ENCODE measurements at regions not wholly inside any gene's neighbourhood (a gene's known extent, or its start where the extent isn't known, plus 50 kb on each side); places are given as distances from the start of the nearest gene placed in this dataset.
"Not testable (repeated sequence)": the region's sequence is repeated elsewhere in the genome, so short reads cannot be mapped to it uniquely, and the experiment has no call there.

- Histone ChIP-seq H3K27me3 (ENCODE audit: control insufficient read depth in 1 of 2, insufficient read depth in 2 of 2, low read length in 2 of 2) (no peaks in the 10 kb centered on the region), H3K36me3 (ENCODE audit: control insufficient read depth in 2 of 2, insufficient read depth in 2 of 2, low read length in 2 of 2) (no peaks in the 10 kb centered on the region), H3K9me3 (ENCODE audit: control insufficient read depth in 2 of 2, low read length in 2 of 2) (peaks cover 0 to under 1% of the 10 kb centered on the region in 2 donors), H3K27ac (ENCODE audit: low read length) (no peak overlapping the region), H3K4me1 (ENCODE audit: control insufficient read depth, insufficient read depth, low read length) (no peaks in the 10 kb centered on the region), H3K4me3 (ENCODE audit: low read length in 2 of 2) (no peak overlapping the region), H3K9ac (ENCODE audit: low read length in 2 of 2) (no peak overlapping the region)
These were observed 717.0 kb downstream of the BRINP1 start for GRCh38 chr9:118652258-118652657.

- Histone ChIP-seq H3K9me3 (ENCODE audit: control insufficient read depth in 2 of 2, low read length in 2 of 2) (no peaks in the 10 kb centered on the region), H3K27me3 (ENCODE audit: control insufficient read depth in 1 of 2, insufficient read depth in 2 of 2, low read length in 2 of 2) (no peaks in the 10 kb centered on the region), H3K36me3 (ENCODE audit: control insufficient read depth in 2 of 2, insufficient read depth in 2 of 2, low read length in 2 of 2) (no peaks in the 10 kb centered on the region), H3K27ac (ENCODE audit: low read length) (no peak overlapping the region), H3K4me3 (ENCODE audit: low read length in 2 of 2) (no peak overlapping the region), H3K4me1 (ENCODE audit: control insufficient read depth, insufficient read depth, low read length) (no peaks in the 10 kb centered on the region), H3K9ac (ENCODE audit: low read length in 2 of 2) (no peak overlapping the region)
These were observed 716.3 kb downstream of the BRINP1 start for GRCh38 chr9:118652912-118653311.

- Histone ChIP-seq H3K36me3 (ENCODE audit: control insufficient read depth in 2 of 2, insufficient read depth in 2 of 2, low read length in 2 of 2) (no peaks in the 10 kb centered on the region), H3K4me1 (ENCODE audit: control insufficient read depth, insufficient read depth, low read length) (no peaks in the 10 kb centered on the region), H3K27ac (ENCODE audit: low read length) (no peak overlapping the region), H3K4me3 (ENCODE audit: low read length in 2 of 2) (no peak overlapping the region), H3K27me3 (ENCODE audit: control insufficient read depth in 1 of 2, insufficient read depth in 2 of 2, low read length in 2 of 2) (no peaks in the 10 kb centered on the region), H3K9ac (ENCODE audit: low read length in 2 of 2) (no peak overlapping the region), H3K9me3 (ENCODE audit: control insufficient read depth in 2 of 2, low read length in 2 of 2) (no peaks in the 10 kb centered on the region)
These were observed 710.2 kb downstream of the BRINP1 start for GRCh38 chr9:118659011-118659410.

GRCh38 chr9:118665226-118665919 is 703.9 kb downstream of the BRINP1 start:
- H3K27ac ChIP-seq (ENCODE audit: low read length) = no peak overlapping the region
- H3K27me3 ChIP-seq (ENCODE audit: control insufficient read depth in 1 of 2, insufficient read depth in 2 of 2, low read length in 2 of 2) = no peaks in the 10 kb centered on the region
- no peaks in the 10 kb centered on the region for H3K4me1 ChIP-seq (ENCODE audit: control insufficient read depth, insufficient read depth, low read length)
- H3K4me3 ChIP-seq (ENCODE audit: low read length in 2 of 2) = no peak overlapping the region
- no peaks in the 10 kb centered on the region for H3K9me3 ChIP-seq (ENCODE audit: control insufficient read depth in 2 of 2, low read length in 2 of 2)
- H3K9ac ChIP-seq (ENCODE audit: low read length in 2 of 2) = no peak overlapping the region
- no peaks in the 10 kb centered on the region for H3K36me3 ChIP-seq (ENCODE audit: control insufficient read depth in 2 of 2, insufficient read depth in 2 of 2, low read length in 2 of 2)

- Histone ChIP-seq H3K4me1 (ENCODE audit: control insufficient read depth, insufficient read depth, low read length) (no peaks in the 10 kb centered on the region), H3K27me3 (ENCODE audit: control insufficient read depth in 1 of 2, insufficient read depth in 2 of 2, low read length in 2 of 2) (no peaks in the 10 kb centered on the region), H3K4me3 (ENCODE audit: low read length in 2 of 2) (no peak overlapping the region), H3K9me3 (ENCODE audit: control insufficient read depth in 2 of 2, low read length in 2 of 2) (no peaks in the 10 kb centered on the region), H3K36me3 (ENCODE audit: control insufficient read depth in 2 of 2, insufficient read depth in 2 of 2, low read length in 2 of 2) (no peaks in the 10 kb centered on the region), H3K27ac (ENCODE audit: low read length) (no peak overlapping the region), H3K9ac (ENCODE audit: low read length in 2 of 2) (no peak overlapping the region)
These were observed 699.0 kb downstream of the BRINP1 start for GRCh38 chr9:118670011-118670953.

- Histone ChIP-seq H3K27me3 (ENCODE audit: control insufficient read depth in 1 of 2, insufficient read depth in 2 of 2, low read length in 2 of 2) (no peaks in the 10 kb centered on the region), H3K27ac (ENCODE audit: low read length) (no peak overlapping the region), H3K9me3 (ENCODE audit: control insufficient read depth in 2 of 2, low read length in 2 of 2) (no peaks in the 10 kb centered on the region), H3K4me3 (ENCODE audit: low read length in 2 of 2) (no peak overlapping the region), H3K36me3 (ENCODE audit: control insufficient read depth in 2 of 2, insufficient read depth in 2 of 2, low read length in 2 of 2) (no peaks in the 10 kb centered on the region), H3K4me1 (ENCODE audit: control insufficient read depth, insufficient read depth, low read length) (no peaks in the 10 kb centered on the region), H3K9ac (ENCODE audit: low read length in 2 of 2) (no peak overlapping the region)
These were observed 694.3 kb downstream of the BRINP1 start for GRCh38 chr9:118674942-118675341.

- not testable (repeated sequence) for H3K4me1 ChIP-seq (ENCODE audit: control insufficient read depth, insufficient read depth, low read length); H3K36me3 ChIP-seq (ENCODE audit: control insufficient read depth in 2 of 2, insufficient read depth in 2 of 2, low read length in 2 of 2); H3K27me3 ChIP-seq (ENCODE audit: control insufficient read depth in 1 of 2, insufficient read depth in 2 of 2, low read length in 2 of 2); H3K27ac ChIP-seq (ENCODE audit: low read length); H3K9me3 ChIP-seq (ENCODE audit: control insufficient read depth in 2 of 2, low read length in 2 of 2); H3K4me3 ChIP-seq (ENCODE audit: low read length in 2 of 2); H3K9ac ChIP-seq (ENCODE audit: low read length in 2 of 2)
These were observed 691.1 kb downstream of the BRINP1 start for GRCh38 chr9:118677936-118678653.

GRCh38 chr9:118686959-118687358 is 682.3 kb downstream of the BRINP1 start:
- Histone ChIP-seq H3K4me3 (ENCODE audit: low read length in 2 of 2) (no peak overlapping the region), H3K9ac (ENCODE audit: low read length in 2 of 2) (no peak overlapping the region), H3K36me3 (ENCODE audit: control insufficient read depth in 2 of 2, insufficient read depth in 2 of 2, low read length in 2 of 2) (no peaks in the 10 kb centered on the region), H3K27ac (ENCODE audit: low read length) (no peak overlapping the region), H3K9me3 (ENCODE audit: control insufficient read depth in 2 of 2, low read length in 2 of 2) (no peaks in the 10 kb centered on the region), H3K4me1 (ENCODE audit: control insufficient read depth, insufficient read depth, low read length) (no peaks in the 10 kb centered on the region), H3K27me3 (ENCODE audit: control insufficient read depth in 1 of 2, insufficient read depth in 2 of 2, low read length in 2 of 2) (no peaks in the 10 kb centered on the region)

GRCh38 chr9:118689280-118689679 is 680.0 kb downstream of the BRINP1 start:
- Histone ChIP-seq H3K4me3 (ENCODE audit: low read length in 2 of 2) (no peak overlapping the region), H3K36me3 (ENCODE audit: control insufficient read depth in 2 of 2, insufficient read depth in 2 of 2, low read length in 2 of 2) (no peaks in the 10 kb centered on the region)

GRCh38 chr9:118692613-118693012 is 676.6 kb downstream of the BRINP1 start:
- H3K4me3 ChIP-seq (ENCODE audit: low read length in 2 of 2) = no peak overlapping the region
- H3K27me3 ChIP-seq (ENCODE audit: control insufficient read depth in 1 of 2, insufficient read depth in 2 of 2, low read length in 2 of 2) = no peaks in the 10 kb centered on the region
- H3K27ac ChIP-seq (ENCODE audit: low read length) = no peak overlapping the region
- H3K9ac ChIP-seq (ENCODE audit: low read length in 2 of 2) = no peak overlapping the region
- no peaks in the 10 kb centered on the region for H3K4me1 ChIP-seq (ENCODE audit: control insufficient read depth, insufficient read depth, low read length)
- no peaks in the 10 kb centered on the region for H3K36me3 ChIP-seq (ENCODE audit: control insufficient read depth in 2 of 2, insufficient read depth in 2 of 2, low read length in 2 of 2)
- H3K9me3 ChIP-seq (ENCODE audit: control insufficient read depth in 2 of 2, low read length in 2 of 2) = no peaks in the 10 kb centered on the region

More at GRCh38 chr9:118689280-118689679, 680.0 kb downstream of the BRINP1 start:
- Histone ChIP-seq H3K9me3 (ENCODE audit: control insufficient read depth in 2 of 2, low read length in 2 of 2) (no peaks in the 10 kb centered on the region), H3K4me1 (ENCODE audit: control insufficient read depth, insufficient read depth, low read length) (no peaks in the 10 kb centered on the region), H3K9ac (ENCODE audit: low read length in 2 of 2) (no peak overlapping the region), H3K27me3 (ENCODE audit: control insufficient read depth in 1 of 2, insufficient read depth in 2 of 2, low read length in 2 of 2) (no peaks in the 10 kb centered on the region), H3K27ac (ENCODE audit: low read length) (no peak overlapping the region)

Measured in stomach smooth muscle (tissue), 2 donors.